Hepatocyte (in vitro differentiated cells): ENCODE measurements at regions not wholly inside any gene's neighbourhood (a gene's known extent, or its start where the extent isn't known, plus 50 kb on each side); places are given as distances from the start of the nearest gene placed in this dataset.

Source experiments
- DNase-seq: peaks from one replicate; pipeline ENCODE4 v3.0.0-alpha.2; 2016; ENCODE audit warnings: low spot score
- H2AFZ ChIP-seq: fragments of 200-600 bp; sonication (generic); 2 replicates; pipeline ENCODE4 v1.6.0; 2016; ENCODE audit warnings: antibody characterized with exemption, mild to moderate bottlenecking
- H3K27ac ChIP-seq: fragments of 200-600 bp; sonication (generic); 2 replicates; pipeline ENCODE4 v1.5.1; 2016; ENCODE audit warnings: mild to moderate bottlenecking
- H3K27me3 ChIP-seq: fragments of 200-600 bp; sonication (generic); 2 replicates; pipeline ENCODE4 v1.6.1; 2016
- H3K36me3 ChIP-seq: fragments of 200-600 bp; sonication (generic); replicated peaks from 2 replicates; pipeline ENCODE4 v1.5.1; 2016; ENCODE audit warnings: low read depth; ENCODE audit not compliant: insufficient read depth
- H3K4me1 ChIP-seq: fragments of 200-600 bp; sonication (generic); 2 replicates; pipeline ENCODE4 v1.5.1; 2016; ENCODE audit warnings: mild to moderate bottlenecking, moderate library complexity; ENCODE audit not compliant: insufficient read depth
- H3K4me2 ChIP-seq: fragments of 200-600 bp; sonication (generic); 2 replicates; pipeline ENCODE4 v1.6.0; 2016
- H3K4me3 ChIP-seq: fragments of 200-600 bp; sonication (generic); 2 replicates; pipeline ENCODE4 v1.5.1; 2016; ENCODE audit warnings: mild to moderate bottlenecking
- H3K79me2 ChIP-seq: fragments of 200-600 bp; sonication (generic); 2 replicates; pipeline ENCODE4 v1.6.0; 2017; ENCODE audit warnings: mild to moderate bottlenecking
- H3K9me2 ChIP-seq: fragments of 200-600 bp; sonication (generic); replicated peaks from 2 replicates; pipeline ENCODE4 v1.6.0; 2017; ENCODE audit warnings: mild to moderate bottlenecking; ENCODE audit not compliant: insufficient read depth
- H3K9me3 ChIP-seq: fragments of 200-600 bp; sonication (generic); 2 replicates; pipeline ENCODE4 v1.5.1; 2016; ENCODE audit warnings: low read depth, mild to moderate bottlenecking
- H4K20me1 ChIP-seq: fragments of 200-600 bp; sonication (generic); 2 replicates; pipeline ENCODE4 v1.6.0; 2016; ENCODE audit warnings: mild to moderate bottlenecking; ENCODE audit not compliant: insufficient read depth, poor library complexity, severe bottlenecking
- CTCF ChIP-seq: fragments of 200-600 bp; sonication (generic); IDR thresholded peaks from 2 replicates; pipeline ENCODE4 v1.5.1; 2016; ENCODE audit warnings: antibody characterized with exemption, mild to moderate bottlenecking; ENCODE audit not compliant: poor library complexity
- EZH2 ChIP-seq: fragments of 200-600 bp; sonication (generic); IDR thresholded peaks from 2 replicates; pipeline ENCODE4 v1.6.1; 2016; ENCODE audit warnings: antibody characterized with exemption, mild to moderate bottlenecking, borderline replicate concordance
- EZH2phosphoT487 ChIP-seq: fragments of 200-600 bp; sonication (generic); IDR thresholded peaks from one replicate; pipeline ENCODE4 v1.6.1; 2018; ENCODE audit warnings: antibody characterized with exemption, mild to moderate bottlenecking, low read depth, moderate library complexity; ENCODE audit not compliant: unreplicated experiment, severe bottlenecking
- WGBS: methylation state at CpG from one replicate; pipeline ENCODE4 v1.1.6; 2016; ENCODE audit warnings: low lambda C conversion rate; ENCODE audit errors: missing lambda C conversion rate; 5-methylcytosine and 5-hydroxymethylcytosine counted together

- Histone ChIP-seq H3K9me2 (no peaks in the 10 kb centered on the region), H3K4me2 (no peak overlapping the region), H4K20me1 (no peaks in the 10 kb centered on the region), H3K36me3 (no peaks in the 10 kb centered on the region), H3K79me2 (no peaks in the 10 kb centered on the region), H3K9me3 (no peaks in the 10 kb centered on the region), H3K4me1 (no peaks in the 10 kb centered on the region), H3K4me3 (no peak overlapping the region), H3K27ac (no peak overlapping the region), H2AFZ (no peak overlapping the region), H3K27me3 (no peaks in the 10 kb centered on the region)
- TF ChIP-seq EZH2phosphoT487 (no peak), CTCF (no peak), EZH2 (no peak)
- no peak for DNase-seq
Measured at GRCh38 chr18:60445341-60445740, 72.8 kb upstream of the MC4R start.

GRCh38 chr18:60446821-60447220 is 74.2 kb upstream of the MC4R start:
- TF ChIP-seq CTCF = no peak
- no peak for TF ChIP-seq EZH2
- TF ChIP-seq EZH2phosphoT487 = no peak
- Histone ChIP-seq H3K4me3 (no peak overlapping the region), H3K9me3 (no peaks in the 10 kb centered on the region), H3K4me2 (no peak overlapping the region), H3K4me1 (no peaks in the 10 kb centered on the region), H3K27ac (no peak overlapping the region), H4K20me1 (no peaks in the 10 kb centered on the region), H3K79me2 (no peaks in the 10 kb centered on the region), H3K27me3 (no peaks in the 10 kb centered on the region), H2AFZ (no peak overlapping the region), H3K36me3 (no peaks in the 10 kb centered on the region), H3K9me2 (no peaks in the 10 kb centered on the region)
- no peak for DNase-seq
- WGBS = 61% methylated on average over 5 of the region's 5 CpGs

- Histone ChIP-seq H3K79me2 (no peaks in the 10 kb centered on the region), H3K27ac (no peak overlapping the region), H3K4me1 (no peaks in the 10 kb centered on the region), H4K20me1 (no peaks in the 10 kb centered on the region), H3K9me2 (no peaks in the 10 kb centered on the region), H3K4me3 (no peak overlapping the region), H3K4me2 (no peak overlapping the region), H2AFZ (no peak overlapping the region), H3K9me3 (no peaks in the 10 kb centered on the region), H3K36me3 (no peaks in the 10 kb centered on the region), H3K27me3 (no peaks in the 10 kb centered on the region)
- TF ChIP-seq EZH2phosphoT487 (no peak), EZH2 (no peak), CTCF (no peak)
- no peak for DNase-seq
- 91% methylated on average over 3 of the region's 3 CpGs for WGBS
Measured at GRCh38 chr18:60448487-60449267, 76.1 kb upstream of the MC4R start.

- Histone ChIP-seq H3K4me1 (no peaks in the 10 kb centered on the region), H3K9me3 (no peaks in the 10 kb centered on the region), H3K4me3 (no peak overlapping the region), H4K20me1 (no peaks in the 10 kb centered on the region), H3K36me3 (no peaks in the 10 kb centered on the region), H3K4me2 (no peak overlapping the region), H3K79me2 (no peaks in the 10 kb centered on the region), H3K27ac (no peak overlapping the region), H3K27me3 (no peaks in the 10 kb centered on the region), H2AFZ (no peak overlapping the region), H3K9me2 (no peaks in the 10 kb centered on the region)
- DNase-seq = no peak
- 86% methylated on average over 1 of the region's 1 CpG for WGBS
- TF ChIP-seq CTCF = no peak
- no peak for TF ChIP-seq EZH2
- TF ChIP-seq EZH2phosphoT487 = no peak
Measured at GRCh38 chr18:60452421-60452820, 79.8 kb upstream of the MC4R start.
